SK-N-SH (cell line): ENCODE measurements at regions not wholly inside any gene's neighbourhood (a gene's known extent, or its start where the extent isn't known, plus 50 kb on each side); places are given as distances from the start of the nearest gene placed in this dataset.
"Not testable (repeated sequence)": the region's sequence is repeated elsewhere in the genome, so short reads cannot be mapped to it uniquely, and the experiment has no call there.

Experiments used
- CTCF ChIA-PET: fragments of 300-600, 350-600 bp; formaldehyde crosslinking; extraction: SDS; loops from one replicate; lab custom pipeline; 2021; lab: Yijun Ruan, JAX
- POLR2A ChIA-PET: fragments of 350-600 bp; sonication (Branson Sonifier 250); formaldehyde crosslinking; extraction: SDS; loops from one replicate; lab custom pipeline; 2020; ENCODE audit warnings: antibody characterized with exemption, inconsistent platforms; lab: Yijun Ruan, JAX
- DNase-seq: peaks from one replicate; pipeline ENCODE4 v3.0.0; 2012
- H2AFZ ChIP-seq: fragments of 200-600 bp; sonication (generic); 2 replicates; pipeline ENCODE4 v1.8.1; 2016; ENCODE audit warnings: antibody characterized with exemption, mild to moderate bottlenecking, low read depth
- H3F3A ChIP-seq: fragments of 200-600 bp; sonication (generic); replicated peaks from 2 replicates; pipeline ENCODE3; 2016; ENCODE audit warnings: antibody characterized with exemption, mild to moderate bottlenecking; ENCODE audit not compliant: insufficient read depth
- H3K27ac ChIP-seq, 2 experiments: fragments of 200-500 bp in 1 of 2; fragments of 200-600 bp in 1 of 2; sonication (Bioruptor generic) in 1 of 2; sonication (generic), shearing (Covaris generic) in 1 of 2; 2 replicates each; pipeline versions ENCODE4 v1.5.1 to v1.6.1; 2014 to 2016; ENCODE audit warnings: low read depth in 2 of 2, inconsistent platforms in 1 of 2, low read length in 1 of 2, mild to moderate bottlenecking in 1 of 2, mixed read lengths in 1 of 2
- H3K27me3 ChIP-seq: fragments of 200-600 bp; sonication (generic), shearing (Covaris generic); 2 replicates; pipeline ENCODE4 v1.6.1; 2016; ENCODE audit warnings: mixed run types; ENCODE audit not compliant: insufficient read depth
- H3K36me3 ChIP-seq, 2 experiments: fragments of 200-500 bp in 1 of 2; fragments of 200-600 bp in 1 of 2; sonication (Bioruptor generic) in 1 of 2; sonication (generic) in 1 of 2; replicated peaks in 1 of 2; 2 replicates each; pipeline versions ENCODE3 to v1.5.1; 2014 to 2016; ENCODE audit warnings: low read length in 1 of 2, mild to moderate bottlenecking in 1 of 2; ENCODE audit not compliant: insufficient read depth in 2 of 2, control insufficient read depth in 1 of 2
- H3K4me1 ChIP-seq, 2 experiments: fragments of 200-500 bp in 1 of 2; fragments of 200-600 bp in 1 of 2; sonication (Bioruptor generic) in 1 of 2; sonication (generic), shearing (Covaris generic) in 1 of 2; 2 replicates each; pipeline versions ENCODE4 v1.5.1 to v1.6.1; 2014 to 2016; ENCODE audit warnings: low read depth in 1 of 2, low read length in 1 of 2, mixed run types in 1 of 2; ENCODE audit not compliant: insufficient read depth in 2 of 2, control insufficient read depth in 1 of 2
- H3K4me2 ChIP-seq: fragments of 200-600 bp; sonication (generic), shearing (Covaris generic); 2 replicates; pipeline ENCODE4 v1.6.1; 2017; ENCODE audit warnings: mixed run types
- H3K4me3 ChIP-seq, 2 experiments: fragments of 200-500 bp in 1 of 2; fragments of 200-600 bp in 1 of 2; sonication (Bioruptor generic) in 1 of 2; sonication (generic), shearing (Covaris generic) in 1 of 2; 2 replicates each; pipeline versions ENCODE4 v1.5.1 to v1.8.1; 2014 to 2016; ENCODE audit warnings: low read depth in 2 of 2, inconsistent platforms in 1 of 2, low read length in 1 of 2, mild to moderate bottlenecking in 1 of 2, mixed read lengths in 1 of 2, moderate library complexity in 1 of 2
- H3K79me2 ChIP-seq: fragments of 200-600 bp; sonication (generic); 2 replicates; pipeline ENCODE4 v1.8.1; 2017; ENCODE audit warnings: mild to moderate bottlenecking; ENCODE audit not compliant: insufficient read depth
- H3K9ac ChIP-seq: fragments of 200-600 bp; sonication (generic); 2 replicates; pipeline ENCODE4 v1.6.1; 2017; ENCODE audit warnings: mixed run types
- H3K9me2 ChIP-seq: fragments of 200-600 bp; sonication (generic); 2 replicates; pipeline ENCODE4 v1.6.1; 2017; ENCODE audit warnings: mixed run types
- H3K9me3 ChIP-seq: fragments of 200-600 bp; sonication (generic); 2 replicates; pipeline ENCODE4 v1.6.1; 2017; ENCODE audit warnings: mixed run types, mild to moderate bottlenecking, moderate library complexity
- H4K20me1 ChIP-seq: fragments of 200-600 bp; sonication (generic); 2 replicates; pipeline ENCODE4 v1.6.1; 2017; ENCODE audit warnings: mild to moderate bottlenecking, mixed run types; ENCODE audit not compliant: insufficient read depth
- WGBS: methylation state at CpG from one replicate; pipeline ENCODE4 v1.1.6; 2017; ENCODE audit warnings: low lambda C conversion rate; 5-methylcytosine and 5-hydroxymethylcytosine counted together

- H3K4me3 ChIP-seq, H3K4me1 ChIP-seq, H4K20me1 ChIP-seq, CTCF ChIA-PET, H3K9me2 ChIP-seq, H3K36me3 ChIP-seq, H3K79me2 ChIP-seq, H3K27me3 ChIP-seq, H3K27ac ChIP-seq, H3K9ac ChIP-seq, H3F3A ChIP-seq, H3K4me2 ChIP-seq, H2AFZ ChIP-seq, POLR2A ChIA-PET, H3K9me3 ChIP-seq, DNase-seq: not testable (repeated sequence)
- WGBS = 4% methylated on average over 10 of the region's 18 CpGs
Measured at GRCh38 chr2:91497129-91498064, 2805.9 kb downstream of the RPIA start.

- H3F3A ChIP-seq, POLR2A ChIA-PET, H4K20me1 ChIP-seq, H3K9ac ChIP-seq, H3K27ac ChIP-seq, H3K9me2 ChIP-seq, H3K79me2 ChIP-seq, H3K27me3 ChIP-seq, H3K4me1 ChIP-seq, CTCF ChIA-PET, H3K4me2 ChIP-seq, DNase-seq, H3K9me3 ChIP-seq, H3K36me3 ChIP-seq, H3K4me3 ChIP-seq, H2AFZ ChIP-seq: not testable (repeated sequence)
Measured at GRCh38 chr2:91498065-91498449, 2806.6 kb downstream of the RPIA start.

GRCh38 chr2:91498513-91499250, 2807.2 kb downstream of the RPIA start:
- H4K20me1 ChIP-seq, H3K4me2 ChIP-seq, CTCF ChIA-PET, H3K9ac ChIP-seq, H3K9me3 ChIP-seq, H3K27ac ChIP-seq, H3K27me3 ChIP-seq, H3K9me2 ChIP-seq, H3K4me3 ChIP-seq, DNase-seq, H3K4me1 ChIP-seq, H2AFZ ChIP-seq, H3K79me2 ChIP-seq, POLR2A ChIA-PET, H3F3A ChIP-seq, H3K36me3 ChIP-seq: not testable (repeated sequence)
- WGBS = 11% methylated on average over 2 of the region's 2 CpGs

- H3K9ac ChIP-seq, CTCF ChIA-PET, H3K4me1 ChIP-seq, H3K36me3 ChIP-seq, H3F3A ChIP-seq, H4K20me1 ChIP-seq, H2AFZ ChIP-seq, H3K27me3 ChIP-seq, H3K9me3 ChIP-seq, H3K4me2 ChIP-seq, H3K4me3 ChIP-seq, H3K27ac ChIP-seq, H3K9me2 ChIP-seq, POLR2A ChIA-PET, H3K79me2 ChIP-seq, DNase-seq: not testable (repeated sequence)
- 0% methylated on average over 3 of the region's 5 CpGs for WGBS
Measured at GRCh38 chr2:91499431-91500050, 2808.1 kb downstream of the RPIA start.

GRCh38 chr2:91500246-91500977, 2808.9 kb downstream of the RPIA start:
- DNase-seq, H3K9me3 ChIP-seq: not testable (repeated sequence)

GRCh38 chr2:91500978-91501310, 2809.5 kb downstream of the RPIA start:
- H3K4me1 ChIP-seq, H2AFZ ChIP-seq, DNase-seq, H3F3A ChIP-seq, POLR2A ChIA-PET, H3K4me3 ChIP-seq, H3K27ac ChIP-seq, H3K4me2 ChIP-seq, H3K9ac ChIP-seq, H3K36me3 ChIP-seq, H4K20me1 ChIP-seq, H3K79me2 ChIP-seq, H3K27me3 ChIP-seq, H3K9me2 ChIP-seq, CTCF ChIA-PET, H3K9me3 ChIP-seq: not testable (repeated sequence)
- 45% methylated on average over 5 of the region's 5 CpGs for WGBS

More at GRCh38 chr2:91500246-91500977, 2808.9 kb downstream of the RPIA start:
- WGBS = 17% methylated on average over 2 of the region's 6 CpGs
- H3K9me2 ChIP-seq, CTCF ChIA-PET, POLR2A ChIA-PET, H3K4me2 ChIP-seq, H3K4me1 ChIP-seq, H4K20me1 ChIP-seq, H2AFZ ChIP-seq, H3K4me3 ChIP-seq, H3K9ac ChIP-seq, H3K27ac ChIP-seq, H3K27me3 ChIP-seq, H3K79me2 ChIP-seq, H3F3A ChIP-seq, H3K36me3 ChIP-seq: not testable (repeated sequence)
